Activated CD4-positive, alpha-beta T cell treated with anti-CD3 and anti-CD28 coated beads, Interleukin-2, amount 10 ng/mL, durations not matched to agents 24 days and 14 days (primary cell): ENCODE measurements at regions not wholly inside any gene's neighbourhood (a gene's known extent, or its start where the extent isn't known, plus 50 kb on each side); places are given as distances from the start of the nearest gene placed in this dataset.

Source experiments
- DNase-seq: peaks from one replicate; pipeline ENCODE4 v3.0.0; 2022
- H3K27ac Mint-ChIP-seq: one replicate; pipeline ENCODE4 v1.8.0; 2022; ENCODE audit warnings: mild to moderate bottlenecking, mixed read lengths
- H3K27me3 Mint-ChIP-seq: one replicate; pipeline ENCODE4 v1.8.0; 2022; ENCODE audit warnings: mixed read lengths
- H3K36me3 Mint-ChIP-seq: one replicate; pipeline ENCODE4 v1.8.0; 2022; ENCODE audit warnings: low read depth, mild to moderate bottlenecking, mixed read lengths
- H3K4me1 Mint-ChIP-seq: one replicate; pipeline ENCODE4 v1.8.0; 2021; ENCODE audit warnings: mixed read lengths
- H3K4me3 Mint-ChIP-seq: one replicate; pipeline ENCODE4 v1.8.0; 2022; ENCODE audit warnings: mild to moderate bottlenecking, moderate library complexity, mixed read lengths
- H3K9me3 Mint-ChIP-seq: one replicate; pipeline ENCODE4 v1.8.0; 2021; ENCODE audit warnings: mixed read lengths
- intact Hi-C: fragments of 100-400 bp; cut with micrococcal nuclease; formaldehyde crosslinking; loops from one replicate; pipeline ENCODE4 v1.15.1; 2023

DNA sequence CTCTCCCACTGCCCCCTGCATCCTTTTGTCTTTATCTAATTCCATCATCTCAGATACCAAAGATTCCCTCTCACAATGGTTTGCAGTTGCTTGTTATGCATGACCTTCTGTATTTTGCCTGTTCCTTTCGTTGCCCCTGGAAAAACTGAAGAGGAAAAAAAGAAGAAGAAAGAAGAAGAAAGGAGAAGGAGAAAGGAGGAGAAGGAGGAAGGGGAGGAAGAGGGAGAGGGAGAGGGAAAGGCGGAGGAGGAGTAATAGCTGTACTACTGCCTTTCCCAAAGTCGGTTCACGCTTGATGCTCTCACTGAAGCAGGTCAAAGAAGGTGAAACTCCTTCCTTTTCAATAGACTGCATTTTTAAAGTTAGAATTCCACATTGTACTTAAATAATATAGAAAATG is 513.8 kb downstream of the PTPRC start:
- H3K4me3 Mint-ChIP-seq, result no peak overlapping the region
- peaks cover 17% of the 10 kb centered on the region for H3K9me3 Mint-ChIP-seq
- peaks cover 1% of the 10 kb centered on the region for H3K4me1 Mint-ChIP-seq
- H3K27ac Mint-ChIP-seq, result no peak overlapping the region
- H3K36me3 Mint-ChIP-seq, result peaks cover 2% of the 10 kb centered on the region
- intact Hi-C loops, result no loop called here
- DNase-seq, result no peak
- peaks cover 32% of the 10 kb centered on the region for H3K27me3 Mint-ChIP-seq

DNA sequence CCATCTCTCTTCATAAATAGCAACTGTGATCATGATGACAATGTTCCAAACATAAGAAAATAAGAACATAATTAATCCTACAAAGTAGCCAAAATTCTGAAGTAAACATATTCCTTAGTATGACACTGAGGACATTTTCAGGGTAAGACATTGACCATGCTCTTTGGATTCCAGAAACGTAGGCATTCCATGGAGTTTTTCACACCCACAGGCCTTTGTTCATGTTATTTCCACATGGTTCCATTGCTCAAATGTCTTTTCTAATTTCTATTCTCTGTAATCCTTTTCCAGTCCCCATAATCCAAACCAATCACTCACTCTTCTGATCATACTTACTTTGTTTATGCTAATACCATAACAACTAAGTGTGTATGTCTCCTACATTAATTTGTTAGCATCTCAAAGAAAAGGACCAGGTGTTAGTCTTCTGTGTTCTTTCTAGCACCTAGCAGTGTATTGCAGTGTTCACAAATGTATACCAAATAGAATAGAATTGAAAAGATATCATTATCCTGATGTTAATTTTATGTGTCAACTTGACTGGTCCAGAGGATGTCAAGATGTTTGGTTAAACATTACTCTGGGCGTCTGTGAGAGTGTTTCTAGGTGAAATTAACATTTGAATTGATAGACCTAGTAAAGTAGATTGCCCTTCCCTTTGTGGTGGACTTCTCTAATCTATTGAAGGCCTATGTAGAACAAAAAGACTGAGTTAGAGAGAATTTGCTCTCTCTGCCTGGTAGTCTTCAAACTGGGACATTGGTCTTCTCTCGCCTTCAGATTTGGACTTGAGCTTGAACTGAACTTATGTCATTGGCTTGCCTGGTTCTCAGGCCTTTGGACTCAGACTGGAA is 516.6 kb downstream of the PTPRC start:
- H3K36me3 Mint-ChIP-seq, result peaks cover 3% of the 10 kb centered on the region
- no peak for DNase-seq
- H3K27ac Mint-ChIP-seq, result no peak overlapping the region
- peaks cover 24% of the 10 kb centered on the region for H3K9me3 Mint-ChIP-seq
- peaks cover 6% of the 10 kb centered on the region for H3K4me1 Mint-ChIP-seq
- H3K4me3 Mint-ChIP-seq, result no peak overlapping the region
- H3K27me3 Mint-ChIP-seq, result peaks cover 21% of the 10 kb centered on the region
- intact Hi-C loops, result no loop called here

DNA sequence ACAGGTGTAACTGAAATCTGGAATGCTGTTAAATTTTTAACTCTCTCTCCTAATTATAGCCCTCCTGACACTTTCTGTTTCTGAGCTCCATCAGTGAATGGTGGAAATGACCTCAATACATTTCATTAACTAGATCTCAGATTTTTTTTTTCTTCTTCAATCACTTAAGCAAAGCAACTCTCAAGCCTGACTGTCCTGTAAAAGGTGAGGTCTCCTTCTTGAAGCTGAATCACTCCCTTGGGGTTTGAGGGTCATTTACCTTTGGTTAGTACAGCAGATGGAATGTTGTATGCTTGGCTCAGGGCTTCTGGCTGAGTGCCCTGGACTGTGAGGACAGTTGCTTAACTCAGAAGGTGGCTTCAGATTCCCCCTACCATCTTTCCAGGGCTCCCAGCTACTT is 518.7 kb downstream of the PTPRC start:
- Mint-ChIP-seq H3K9me3 (peaks cover 27% of the 10 kb centered on the region), H3K4me3 (no peak overlapping the region), H3K4me1 (peaks cover 17% of the 10 kb centered on the region), H3K27me3 (peaks cover 8% of the 10 kb centered on the region), H3K36me3 (peaks cover 5% of the 10 kb centered on the region), H3K27ac (no peak overlapping the region)
- DNase-seq, result no peak
- intact Hi-C loops, result no loop called here

DNA sequence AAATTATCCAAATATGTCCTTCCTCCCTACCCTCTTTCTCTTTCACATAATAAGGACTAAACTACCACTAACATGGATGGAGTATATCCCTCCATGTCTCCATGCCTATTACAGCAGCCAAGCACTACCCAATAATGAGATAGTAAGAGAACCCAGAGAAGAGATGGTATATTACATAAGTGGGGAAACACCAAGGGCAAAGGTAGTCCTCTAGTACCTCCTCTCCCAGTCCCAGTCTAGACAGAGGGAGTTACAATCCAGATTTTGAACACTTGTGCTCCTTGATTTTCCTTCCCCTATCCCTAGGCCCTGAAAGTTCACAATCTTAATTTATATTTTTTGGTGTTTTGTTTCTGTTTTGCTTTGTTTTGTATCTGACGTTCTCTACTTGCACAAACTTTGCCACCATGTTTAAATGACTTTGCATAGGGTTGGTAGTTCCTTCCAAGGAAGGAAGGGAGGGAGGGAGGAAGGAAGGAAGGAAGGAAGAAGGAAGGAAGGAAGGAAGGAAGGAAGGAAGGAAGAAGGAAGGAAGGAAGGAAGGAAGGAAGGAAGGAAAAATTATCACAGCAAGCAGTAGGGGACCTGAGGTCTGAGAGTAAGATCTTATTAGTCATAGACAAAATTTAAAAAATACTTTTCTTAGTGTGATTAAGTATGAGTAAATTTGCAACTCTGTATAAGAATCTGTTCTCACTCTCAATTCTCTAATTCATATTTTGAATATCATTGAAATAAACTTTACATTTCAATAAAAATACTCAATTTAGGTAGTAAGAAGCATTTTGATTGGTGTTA is 521.9 kb downstream of the PTPRC start:
- no peak for DNase-seq
- Mint-ChIP-seq H3K27ac (no peak overlapping the region), H3K27me3 (peaks cover 2% of the 10 kb centered on the region), H3K9me3 (peaks cover 20% of the 10 kb centered on the region), H3K4me3 (no peak overlapping the region), H3K4me1 (peaks cover 36% of the 10 kb centered on the region), H3K36me3 (peaks cover 5% of the 10 kb centered on the region)
- intact Hi-C loops, result no loop called here

DNA sequence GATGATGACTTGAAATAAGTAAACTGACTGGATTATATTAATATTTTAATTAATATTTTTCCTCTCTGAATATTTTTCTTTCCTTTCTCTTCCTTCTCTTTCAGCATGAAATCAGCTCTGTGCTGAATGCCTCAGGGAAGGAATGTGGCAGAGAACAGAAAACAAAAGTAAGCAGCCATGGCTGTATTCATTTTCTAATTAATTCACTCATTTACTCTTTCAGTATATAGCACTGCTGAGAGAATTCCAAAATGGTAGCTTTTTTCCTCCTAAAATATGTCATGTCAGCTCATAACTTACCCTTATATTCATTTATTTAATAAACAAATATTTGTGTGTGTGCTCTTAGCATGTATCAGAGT is 522.5 kb downstream of the PTPRC start:
- Mint-ChIP-seq H3K36me3 (peaks cover 5% of the 10 kb centered on the region), H3K4me3 (no peak overlapping the region), H3K27me3 (peaks cover 2% of the 10 kb centered on the region), H3K27ac (no peak overlapping the region), H3K4me1 (peaks cover 37% of the 10 kb centered on the region), H3K9me3 (peaks cover 18% of the 10 kb centered on the region)
- no peak for DNase-seq
- intact Hi-C loops, result no loop called here

DNA sequence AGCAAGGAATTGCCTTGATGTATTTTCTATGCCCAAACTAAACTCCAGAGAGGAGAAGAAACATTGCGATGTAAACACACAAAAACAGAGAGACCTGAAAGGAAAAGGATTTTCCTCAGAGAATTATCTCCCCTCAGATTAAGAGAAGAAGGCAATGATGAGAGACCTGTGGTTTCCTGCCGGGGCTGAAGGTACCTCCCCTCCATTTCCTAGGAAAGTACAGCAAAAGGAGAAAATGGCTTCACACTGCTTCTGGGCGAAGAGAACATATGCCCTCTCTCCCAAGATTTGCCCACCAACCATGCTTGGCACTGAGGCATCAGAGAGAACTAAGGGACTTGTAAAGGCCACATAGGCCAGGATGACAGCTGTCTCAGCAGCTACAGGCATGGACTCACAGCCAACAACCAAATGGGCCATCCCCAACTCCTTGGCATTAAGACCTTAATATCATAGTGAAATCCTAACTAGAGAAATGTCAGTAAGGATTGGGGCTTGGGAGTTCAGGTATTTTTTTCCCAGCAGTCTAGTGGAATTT is 523.0 kb downstream of the PTPRC start:
- Mint-ChIP-seq H3K27ac (peak overlapping the region; percentile 25), H3K9me3 (peaks cover 15% of the 10 kb centered on the region), H3K4me3 (peak overlapping the region; percentile 36), H3K36me3 (peaks cover 5% of the 10 kb centered on the region), H3K4me1 (peaks cover 37% of the 10 kb centered on the region), H3K27me3 (peaks cover 2% of the 10 kb centered on the region)
- DNase-seq, result no peak
- intact Hi-C loops, result no loop called here

DNA sequence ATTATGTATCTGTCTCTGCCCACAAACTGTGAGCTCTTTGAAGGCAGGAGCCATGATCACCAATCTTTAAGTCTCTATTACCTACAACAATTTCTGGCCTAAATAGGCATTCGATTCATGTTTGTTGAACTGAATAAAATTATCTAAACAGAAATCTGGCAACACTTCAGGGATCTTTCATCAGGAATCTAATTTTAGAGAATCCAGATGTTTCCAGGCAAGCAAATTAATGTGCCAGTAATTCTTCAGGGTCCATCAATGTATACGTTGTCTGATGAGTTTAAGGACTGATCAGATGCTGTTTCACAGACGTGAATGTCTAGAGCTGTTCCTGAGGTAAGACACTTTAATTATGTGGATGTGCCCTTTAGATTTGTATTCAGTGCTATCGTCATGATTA is 524.4 kb downstream of the PTPRC start:
- intact Hi-C loops, result loop anchor here (1.0 kb wide), 1 partner anchor 10 kb away; no protein-coding TSS in a partner anchor
- peaks cover 2% of the 10 kb centered on the region for H3K27me3 Mint-ChIP-seq
- peaks cover 35% of the 10 kb centered on the region for H3K4me1 Mint-ChIP-seq
- H3K27ac Mint-ChIP-seq, result peak overlapping the region; percentile 3
- H3K4me3 Mint-ChIP-seq, result peak overlapping the region; percentile 2
- no peak for DNase-seq
- peaks cover 5% of the 10 kb centered on the region for H3K36me3 Mint-ChIP-seq
- peaks cover 11% of the 10 kb centered on the region for H3K9me3 Mint-ChIP-seq

DNA sequence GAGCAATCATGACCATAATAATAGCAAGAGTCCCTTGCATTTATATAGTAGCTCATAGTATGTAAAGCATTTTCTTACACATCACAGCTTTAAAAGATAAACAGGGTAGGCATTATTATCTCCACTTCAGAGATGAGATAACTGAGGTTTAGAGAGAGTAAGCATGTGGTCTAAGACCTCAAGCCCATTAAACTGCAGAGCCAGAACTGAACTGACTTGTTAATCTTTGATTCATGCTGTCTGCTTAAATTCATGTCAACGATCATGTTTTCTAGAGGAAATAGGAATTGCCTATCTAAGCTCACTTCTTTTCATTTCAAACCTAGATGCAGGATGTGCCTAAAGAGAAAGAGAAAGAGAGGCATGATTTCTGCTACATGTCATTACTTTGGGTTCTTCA is 524.8 kb downstream of the PTPRC start:
- intact Hi-C loops, result loop anchor here (1.0 kb wide), 1 partner anchor 10 kb away; no protein-coding TSS in a partner anchor
- peaks cover 2% of the 10 kb centered on the region for H3K27me3 Mint-ChIP-seq
- H3K4me3 Mint-ChIP-seq, result peak overlapping the region; percentile 19
- no peak for DNase-seq
- H3K27ac Mint-ChIP-seq, result no peak overlapping the region
- peaks cover 4% of the 10 kb centered on the region for H3K36me3 Mint-ChIP-seq
- H3K4me1 Mint-ChIP-seq, result peaks cover 38% of the 10 kb centered on the region
- peaks cover 8% of the 10 kb centered on the region for H3K9me3 Mint-ChIP-seq

DNA sequence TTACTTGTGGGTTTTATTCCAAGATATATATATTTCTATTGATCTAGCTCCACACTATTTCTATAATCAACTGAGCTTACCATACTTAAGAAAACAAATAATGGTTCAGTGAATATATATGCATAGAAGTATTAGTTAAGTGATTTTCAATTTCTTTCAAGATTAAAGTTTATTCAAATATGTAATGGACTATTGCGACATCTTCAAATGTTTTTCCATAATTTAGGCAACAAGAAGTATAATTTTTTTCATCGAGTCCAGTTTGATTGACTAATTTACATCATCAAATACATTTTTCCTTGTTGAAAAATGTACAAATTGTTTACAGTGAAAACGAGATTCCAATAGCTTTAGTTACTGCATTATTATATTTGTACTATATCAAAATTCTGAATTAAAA is 528.6 kb downstream of the PTPRC start:
- Mint-ChIP-seq H3K9me3 (peaks cover 8% of the 10 kb centered on the region), H3K36me3 (peaks cover 2% of the 10 kb centered on the region), H3K4me3 (no peak overlapping the region), H3K27me3 (peaks cover 2% of the 10 kb centered on the region), H3K27ac (no peak overlapping the region), H3K4me1 (peaks cover 40% of the 10 kb centered on the region)
- intact Hi-C loops, result loop anchor here (5.0 kb wide), 1 partner anchor 45 kb away; no protein-coding TSS in a partner anchor
- no peak for DNase-seq

DNA sequence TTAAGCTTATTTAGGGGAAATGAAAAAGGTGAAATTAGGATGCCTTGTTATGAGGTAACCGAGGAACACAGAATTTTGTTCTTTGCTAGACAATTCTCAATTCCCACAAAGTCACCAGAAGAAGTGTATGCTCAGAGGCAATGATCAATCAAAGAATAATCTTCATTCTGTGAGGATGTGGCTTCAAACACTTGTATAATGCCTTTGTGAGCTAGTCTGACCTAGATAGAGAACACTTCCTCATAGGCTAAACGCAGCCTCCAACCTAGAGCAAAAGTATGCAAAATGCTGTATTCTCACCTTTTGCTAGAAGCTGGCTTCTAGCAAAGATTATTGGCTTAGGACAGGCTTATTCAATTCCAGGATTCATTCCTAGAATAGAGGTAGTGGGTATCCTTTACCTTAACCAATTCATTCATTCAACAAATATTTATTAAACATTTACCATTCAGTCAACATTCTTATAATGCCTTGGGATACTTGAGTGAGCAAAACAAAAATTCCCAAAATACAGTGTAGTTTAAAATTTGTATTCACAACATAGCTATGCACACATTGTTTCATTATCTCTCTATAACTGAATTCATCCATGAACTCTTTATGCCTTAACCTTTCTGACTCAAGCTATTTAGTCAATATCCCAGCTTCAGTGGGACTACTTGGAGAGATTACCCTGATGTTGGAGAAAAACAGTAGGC is 530.2 kb downstream of the PTPRC start:
- peaks cover 40% of the 10 kb centered on the region for H3K4me1 Mint-ChIP-seq
- H3K27ac Mint-ChIP-seq, result no peak overlapping the region
- H3K9me3 Mint-ChIP-seq, result peaks cover 8% of the 10 kb centered on the region
- no peak for DNase-seq
- intact Hi-C loops, result loop anchor here (5.0 kb wide), 1 partner anchor 47 kb away; no protein-coding TSS in a partner anchor
- H3K36me3 Mint-ChIP-seq, result peaks cover 2% of the 10 kb centered on the region
- H3K27me3 Mint-ChIP-seq, result peaks cover 2% of the 10 kb centered on the region
- H3K4me3 Mint-ChIP-seq, result no peak overlapping the region

DNA sequence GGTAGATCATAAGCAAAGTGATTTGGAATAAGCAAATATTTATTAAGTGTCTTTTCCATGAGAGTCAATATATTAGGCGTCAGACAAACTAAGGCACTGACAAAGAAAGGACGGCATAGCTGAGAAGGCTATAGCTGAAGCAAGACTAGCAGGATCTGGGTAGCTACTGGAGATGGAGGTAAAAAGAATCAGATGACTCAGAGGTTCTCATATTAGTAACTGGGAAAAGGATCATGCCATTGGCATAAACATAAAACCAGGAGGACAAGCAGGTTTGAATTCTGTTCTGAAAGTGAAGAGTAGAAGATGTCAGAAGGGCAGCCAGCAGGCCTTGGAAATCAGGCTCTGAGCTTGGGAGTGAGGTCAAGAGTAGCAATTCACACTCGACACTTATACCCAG is 531.9 kb downstream of the PTPRC start:
- Mint-ChIP-seq H3K27ac (no peak overlapping the region), H3K4me1 (peaks cover 46% of the 10 kb centered on the region), H3K27me3 (peaks cover 3% of the 10 kb centered on the region), H3K9me3 (peaks cover 7% of the 10 kb centered on the region), H3K4me3 (no peak overlapping the region), H3K36me3 (no peaks in the 10 kb centered on the region)
- no peak for DNase-seq
- intact Hi-C loops, result loop anchor here (5.0 kb wide), 3 partner anchors 72 to 982 kb away; no protein-coding TSS in a partner anchor

DNA sequence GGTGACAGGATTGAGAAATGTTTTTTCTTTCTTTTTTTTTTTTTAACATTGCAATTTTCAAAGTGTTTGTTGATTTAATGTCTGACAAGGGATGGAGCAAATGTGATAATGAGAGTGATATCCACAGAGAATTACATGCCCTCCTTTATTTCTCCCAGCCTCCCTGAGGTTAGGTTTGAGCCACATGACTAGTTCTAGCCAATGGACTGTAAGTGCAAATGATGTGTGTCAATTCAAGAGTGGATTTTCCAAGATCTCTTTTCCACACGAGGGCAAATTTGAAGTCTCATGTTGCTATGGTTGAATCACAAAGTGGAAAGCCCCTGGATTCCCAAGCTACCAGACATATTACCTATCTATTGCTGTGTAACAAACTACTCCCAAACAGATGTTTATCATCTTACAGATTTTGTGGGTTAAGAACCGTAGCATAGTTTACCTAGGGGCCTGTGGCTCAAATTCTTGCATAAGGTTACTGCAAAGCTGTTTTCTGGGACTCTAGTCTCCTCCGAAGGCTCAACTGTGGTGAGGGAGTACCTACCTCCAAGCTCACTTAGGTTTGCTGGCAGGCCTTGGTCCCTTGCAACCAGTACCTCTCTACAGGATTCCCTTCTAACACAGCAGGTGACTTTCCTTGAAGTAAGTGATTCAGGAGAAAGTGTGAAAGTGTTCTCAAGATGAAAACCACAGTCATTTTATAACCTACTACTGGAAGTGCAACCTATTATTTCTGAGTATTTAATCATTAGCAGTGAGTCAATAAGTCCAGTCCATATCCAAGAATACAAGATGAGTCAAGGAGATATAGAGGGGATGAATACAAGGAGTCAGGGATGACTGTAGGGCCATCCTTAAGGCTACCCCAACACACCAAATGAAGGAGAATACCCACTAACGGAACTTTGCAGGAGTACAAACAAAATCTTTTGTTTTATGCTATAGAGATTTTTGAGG is 533.6 kb downstream of the PTPRC start:
- peaks cover 4% of the 10 kb centered on the region for H3K27me3 Mint-ChIP-seq
- no peaks in the 10 kb centered on the region for H3K36me3 Mint-ChIP-seq
- H3K27ac Mint-ChIP-seq, result peak overlapping the region; percentile 75
- intact Hi-C loops, result loop anchor here (1.0 to 5.0 kb wide), 12 partner anchors 9 to 980 kb away; no protein-coding TSS in a partner anchor
- H3K4me3 Mint-ChIP-seq, result peak overlapping the region; percentile 6
- H3K4me1 Mint-ChIP-seq, result peaks cover 45% of the 10 kb centered on the region
- no peak for DNase-seq
- H3K9me3 Mint-ChIP-seq, result peaks cover 7% of the 10 kb centered on the region
